GM19372 (cell line): ENCODE measurements at regions not wholly inside any gene's neighbourhood (a gene's known extent, or its start where the extent isn't known, plus 50 kb on each side); places are given as distances from the start of the nearest gene placed in this dataset.
"Not testable (repeated sequence)": the region's sequence is repeated elsewhere in the genome, so short reads cannot be mapped to it uniquely, and the experiment has no call there.

Experiments
- ATAC-seq: cut with Tn5 transposase; IDR thresholded peaks from one replicate; pipeline ENCODE4 v1.9.1; 2021; ENCODE audit warnings: mild to moderate bottlenecking, low read depth, moderate library complexity; ENCODE audit not compliant: unreplicated experiment

GRCh38 chr5:104942735-104943134, 1380.1 kb upstream of the NUDT12 start:
- ATAC-seq: no peak

GRCh38 chr5:104941030-104941645, 1378.5 kb upstream of the NUDT12 start:
- ATAC-seq: no peak

DNA sequence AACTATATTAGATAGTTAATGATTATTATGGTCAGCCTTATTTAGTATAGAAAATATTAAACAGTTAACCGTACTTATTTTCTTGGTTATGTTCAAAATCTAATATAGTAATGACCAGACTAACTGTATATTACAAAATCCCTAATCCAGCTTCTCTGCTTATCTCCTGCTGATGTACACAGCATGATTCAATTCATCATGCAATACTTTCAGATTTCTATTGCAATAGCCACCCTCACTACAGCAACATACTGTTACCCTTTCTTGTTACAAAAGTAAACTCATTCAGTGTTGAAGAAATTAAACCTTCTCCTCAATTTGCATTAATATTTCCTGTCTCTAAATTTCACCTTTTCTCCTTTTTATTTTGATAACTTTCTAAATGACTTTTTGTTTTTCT, 1375.0 kb upstream of the NUDT12 start:
- no peak for ATAC-seq

GRCh38 chr5:104932431-104932830, 1369.8 kb upstream of the NUDT12 start:
- no peak for ATAC-seq

GRCh38 chr5:104928906-104929520, 1366.4 kb upstream of the NUDT12 start:
- no peak for ATAC-seq

- ATAC-seq: no peak
Observed at GRCh38 chr5:104915226-104915625, 1352.6 kb upstream of the NUDT12 start.

GRCh38 chr5:104914536-104915070, 1352.0 kb upstream of the NUDT12 start:
- no peak for ATAC-seq

GRCh38 chr5:104913841-104914281, 1351.3 kb upstream of the NUDT12 start:
- ATAC-seq: no peak

- no peak for ATAC-seq
Observed at GRCh38 chr5:104909803-104910202, 1347.2 kb upstream of the NUDT12 start.

DNA sequence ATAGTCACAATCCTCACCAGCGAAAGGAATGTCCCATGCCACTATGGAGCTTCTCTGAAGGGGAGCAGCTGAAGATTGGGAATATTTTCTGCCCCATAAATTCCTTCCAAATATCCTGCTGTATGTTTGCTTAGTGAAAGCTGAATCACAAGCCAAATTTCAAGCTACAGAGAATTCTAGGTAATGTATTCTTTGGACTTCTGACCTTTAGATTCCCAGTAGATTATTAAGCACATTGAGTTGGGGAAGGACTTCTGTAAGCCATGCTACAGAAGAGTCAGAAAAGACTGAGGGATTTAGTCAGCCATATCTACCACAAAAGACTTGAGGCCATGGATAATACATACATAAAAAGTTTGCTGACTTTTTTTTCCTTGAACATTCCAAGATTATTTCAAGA, 1342.0 kb upstream of the NUDT12 start:
- no peak for ATAC-seq

DNA sequence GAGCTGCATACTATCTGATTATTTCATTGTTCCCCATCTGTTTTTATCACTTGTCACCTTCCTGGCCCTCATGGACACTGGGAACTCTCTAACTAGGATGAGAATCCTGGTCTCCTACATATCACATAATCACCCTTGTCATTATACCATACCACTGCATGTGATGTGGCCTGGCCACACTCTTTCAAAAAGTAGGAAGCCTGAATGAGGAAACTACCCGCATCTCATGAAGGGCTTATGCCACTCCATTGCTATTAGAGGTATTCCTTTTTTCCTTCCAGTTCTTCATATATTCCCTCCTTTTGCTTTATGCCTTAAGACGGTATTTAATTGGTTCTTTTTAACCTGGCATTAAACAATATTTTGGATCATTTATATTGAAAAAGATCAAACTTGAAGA, 1341.4 kb upstream of the NUDT12 start:
- no peak for ATAC-seq

- no peak for ATAC-seq
Observed at GRCh38 chr5:104891596-104891995, 1329.0 kb upstream of the NUDT12 start.

DNA sequence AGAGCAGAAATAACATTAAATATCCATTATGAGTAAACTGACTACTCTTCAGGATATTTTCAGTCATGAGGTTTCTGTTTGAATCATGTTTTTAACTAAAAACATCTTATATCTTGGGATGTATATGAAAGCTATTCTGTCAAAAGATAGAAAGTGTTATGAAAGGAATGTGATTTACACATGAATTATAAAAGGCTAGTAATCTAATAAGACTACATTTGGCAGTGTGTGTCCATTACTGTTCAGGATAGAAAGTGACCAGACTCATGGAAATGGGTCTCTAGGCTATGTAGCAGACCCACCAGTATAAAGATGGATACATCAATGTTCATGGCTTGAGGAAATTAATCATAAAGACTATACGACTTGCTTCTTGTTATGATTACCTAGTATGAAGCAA, 1328.2 kb upstream of the NUDT12 start:
- no peak for ATAC-seq

- no peak for ATAC-seq
Observed at GRCh38 chr5:104859437-104859836, 1296.8 kb upstream of the NUDT12 start.

DNA sequence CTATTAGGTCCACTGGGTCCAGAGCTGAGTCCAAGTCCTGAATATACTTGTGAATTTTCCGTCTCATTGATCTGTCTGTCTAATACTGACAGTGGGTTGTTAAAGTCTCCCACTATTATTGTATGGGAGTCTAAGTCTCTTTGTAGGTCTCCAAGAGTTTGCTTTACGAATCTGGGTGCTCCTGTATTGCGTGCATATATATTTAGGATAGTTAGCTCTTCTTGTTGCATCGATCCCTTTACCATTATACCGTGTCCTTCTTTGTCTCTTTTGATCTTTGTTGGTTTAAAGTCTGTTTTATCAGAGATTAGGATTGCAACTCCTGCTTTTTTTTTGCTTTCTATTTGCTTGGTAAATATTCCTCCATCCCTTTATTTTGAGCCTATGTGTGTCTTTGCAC, 1289.5 kb upstream of the NUDT12 start:
- not testable (repeated sequence) for ATAC-seq

DNA sequence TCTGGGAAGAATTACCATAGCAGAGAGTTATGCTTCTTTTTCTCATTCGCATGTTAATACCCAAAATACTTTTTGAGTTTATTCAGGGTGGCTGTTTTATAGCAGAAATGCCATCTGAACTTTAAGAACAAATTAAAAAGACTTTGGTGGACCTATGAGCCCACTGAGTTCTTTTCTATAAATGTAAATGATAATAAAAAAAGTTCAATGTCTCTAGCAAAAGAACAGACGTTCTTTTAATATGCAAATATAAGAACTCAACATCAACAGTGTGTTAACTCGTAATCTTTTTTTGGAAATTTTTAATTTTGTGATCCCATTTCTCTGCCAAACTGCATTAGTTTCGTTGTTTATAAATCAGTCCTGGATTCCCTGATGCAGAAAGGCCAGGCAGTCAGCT, 1283.0 kb upstream of the NUDT12 start:
- no peak for ATAC-seq

- ATAC-seq: no peak
Observed at GRCh38 chr5:104843822-104844221, 1281.2 kb upstream of the NUDT12 start.

GRCh38 chr5:104840284-104840683, 1277.7 kb upstream of the NUDT12 start:
- ATAC-seq: no peak

DNA sequence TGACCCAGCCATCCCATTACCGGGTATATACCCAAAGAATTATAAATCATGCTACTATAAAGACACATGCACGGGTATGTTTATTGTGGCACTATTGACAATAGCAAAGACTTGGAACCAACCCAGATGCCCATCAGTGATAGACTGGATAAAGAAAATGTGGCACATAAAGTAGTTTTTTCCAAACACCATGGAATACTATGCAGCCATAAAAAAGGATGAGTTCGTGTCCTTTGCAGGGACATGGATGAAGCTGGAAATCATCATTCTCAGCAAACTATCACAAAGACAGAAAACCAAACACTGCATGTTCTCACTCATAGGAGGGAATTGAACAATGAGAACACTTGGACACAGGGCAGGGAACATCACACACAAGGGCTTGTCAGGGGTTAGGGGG, 1268.9 kb upstream of the NUDT12 start:
- not testable (repeated sequence) for ATAC-seq

DNA sequence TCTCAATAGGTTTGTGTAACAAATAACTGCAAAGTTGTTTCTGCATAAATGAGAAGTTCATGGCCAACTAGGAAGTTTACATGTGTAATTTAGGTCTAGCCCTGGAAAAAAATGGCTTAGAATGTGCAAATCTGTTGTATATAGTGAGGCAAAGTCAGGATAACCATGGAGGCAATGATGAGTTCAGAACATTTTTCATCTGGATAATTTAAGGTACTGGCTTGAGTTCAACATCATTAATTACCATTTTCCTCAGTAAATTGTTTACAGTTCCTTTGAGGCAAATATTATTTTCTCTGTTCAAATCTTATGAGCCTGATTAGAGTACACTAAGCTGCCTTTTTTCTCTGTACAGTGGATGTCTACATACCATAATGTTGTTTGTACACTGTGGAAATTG, 1259.0 kb upstream of the NUDT12 start:
- ATAC-seq: no peak

GRCh38 chr5:104817127-104817526, 1254.5 kb upstream of the NUDT12 start:
- ATAC-seq: no peak

DNA sequence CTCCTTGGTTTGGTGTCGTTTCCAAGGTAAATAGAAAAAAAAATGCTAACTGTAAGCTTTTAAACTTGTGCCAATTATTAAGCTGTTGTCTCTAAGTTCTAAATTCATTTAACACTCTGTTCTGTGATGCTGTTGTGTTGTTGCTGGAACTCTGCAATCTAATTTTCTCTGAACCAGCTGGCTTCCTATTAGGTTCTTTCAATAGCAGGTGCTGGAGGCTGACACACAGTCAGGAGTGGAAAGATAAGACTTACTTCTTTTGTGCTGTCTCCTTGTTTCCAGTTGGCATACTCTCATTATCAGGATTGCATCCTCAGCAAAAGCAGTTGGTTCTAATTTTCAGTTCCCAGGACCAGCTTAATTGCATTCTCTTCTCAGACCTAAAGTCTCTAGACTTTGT, 1252.6 kb upstream of the NUDT12 start:
- no peak for ATAC-seq
